H1 (cell line): ENCODE measurements at regions not wholly inside any gene's neighbourhood (a gene's known extent, or its start where the extent isn't known, plus 50 kb on each side); places are given as distances from the start of the nearest gene placed in this dataset.

Experiments used
- CTCF ChIA-PET: fragments of 300-600 bp; sonication (Branson Sonifier 250); formaldehyde crosslinking; loops from one replicate; lab custom pipeline; 2021; ENCODE audit not compliant: partially characterized antibody; lab: Charles Lee
- POLR2A ChIA-PET: fragments of 300-600 bp; sonication (Branson Sonifier 250); formaldehyde crosslinking; loops from one replicate; lab custom pipeline; 2021; ENCODE audit warnings: inconsistent platforms; ENCODE audit not compliant: partially characterized antibody; lab: Charles Lee
- DNase-seq, 2 experiments: peaks; one replicate each; pipeline versions ENCODE4 v3.0.0 to v3.0.0-alpha.2; 2010 to 2022; ENCODE audit warnings: low spot score in 2 of 2, low read depth in 1 of 2, mixed read lengths in 1 of 2
- FAIRE-seq: peaks from 2 replicates; lab custom pipeline; 2011; peaks lifted over from hg19 to GRCh38; lab: Jason Lieb, UNC
- H2AFZ ChIP-seq: 2 replicates; pipeline ENCODE4 v1.8.1; 2012; ENCODE audit warnings: low read length, inconsistent platforms
- H2AK5ac ChIP-seq: 2 replicates; pipeline ENCODE4 v1.6.1; 2013; ENCODE audit warnings: low read depth, low read length
- H2BK120ac ChIP-seq: replicated peaks from 2 replicates; pipeline ENCODE3; 2013; ENCODE audit warnings: low read depth, low read length, inconsistent platforms
- H2BK12ac ChIP-seq: 2 replicates; pipeline ENCODE4 v1.6.1; 2013; ENCODE audit warnings: low read depth, low read length
- H2BK15ac ChIP-seq: 2 replicates; pipeline ENCODE4 v1.6.1; 2013; ENCODE audit warnings: low read length
- H2BK20ac ChIP-seq: 2 replicates; pipeline ENCODE4 v1.6.1; 2013; ENCODE audit warnings: low read length
- H2BK5ac ChIP-seq: 2 replicates; pipeline ENCODE4 v1.6.1; 2013; ENCODE audit warnings: low read depth, low read length
- H3K14ac ChIP-seq: 2 replicates; pipeline ENCODE4 v1.6.1; 2013; ENCODE audit warnings: inconsistent platforms; ENCODE audit not compliant: insufficient read length
- H3K18ac ChIP-seq: 2 replicates; pipeline ENCODE4 v1.6.1; 2013; ENCODE audit warnings: low read length; ENCODE audit errors: extremely low read depth
- H3K23ac ChIP-seq: 2 replicates; pipeline ENCODE4 v1.6.1; 2013; ENCODE audit warnings: inconsistent platforms; ENCODE audit not compliant: insufficient read length
- H3K23me2 ChIP-seq: 2 replicates; pipeline ENCODE4 v1.6.1; 2013; ENCODE audit warnings: low read depth, low read length
- H3K27ac ChIP-seq: 2 replicates; pipeline ENCODE4 v1.6.1; 2011; ENCODE audit warnings: low read depth, low read length, inconsistent platforms
- H3K27me3 ChIP-seq, 4 experiments: replicated peaks in 1 of 4; 1 replicate in 1 of 4; 2 replicates in 3 of 4; pipeline versions ENCODE4 v1.6.1 to v1.8.1; 2011 to 2013; ENCODE audit warnings: low read length in 3 of 4, mild to moderate bottlenecking in 3 of 4, inconsistent platforms in 2 of 4, mixed read lengths in 2 of 4, moderate library complexity in 1 of 4; ENCODE audit not compliant: control insufficient read depth in 3 of 4, insufficient read depth in 3 of 4; ENCODE audit errors: extremely low read depth in 1 of 4
- H3K36me3 ChIP-seq, 4 experiments: 2 replicates each; pipeline versions ENCODE4 v1.6.1 to v1.8.1; 2011 to 2013; ENCODE audit warnings: mild to moderate bottlenecking in 4 of 4, low read length in 3 of 4, moderate library complexity in 2 of 4, control low read depth in 1 of 4, inconsistent platforms in 1 of 4; ENCODE audit not compliant: insufficient read depth in 4 of 4, control insufficient read depth in 2 of 4
- H3K4ac ChIP-seq: replicated peaks from 2 replicates; pipeline ENCODE3; 2013; ENCODE audit warnings: low read length, low read depth, mixed read lengths, inconsistent platforms; ENCODE audit not compliant: insufficient read length
- H3K4me1 ChIP-seq, 4 experiments: replicated peaks in 1 of 4; 1 replicate in 1 of 4; 2 replicates in 3 of 4; pipeline versions ENCODE4 v1.6.1 to v1.8.1; 2011 to 2013; ENCODE audit warnings: low read length in 3 of 4, inconsistent platforms in 2 of 4, mixed read lengths in 1 of 4; ENCODE audit not compliant: insufficient read depth in 4 of 4, control insufficient read depth in 3 of 4
- H3K4me2 ChIP-seq, 2 experiments: 2 replicates each; pipeline versions ENCODE4 v1.6.1 to v1.8.1; 2011 to 2013; ENCODE audit warnings: low read depth in 2 of 2, low read length in 2 of 2, control low read depth in 1 of 2, inconsistent platforms in 1 of 2, mild to moderate bottlenecking in 1 of 2; ENCODE audit not compliant: insufficient read depth in 1 of 2
- H3K4me3 ChIP-seq, 4 experiments: fragments of 200-600, 300-600 bp in 1 of 4; sonication (generic), shearing (Covaris generic), sonication (Bioruptor Twin) in 1 of 4; 2 replicates each; pipeline versions ENCODE4 v1.5.1 to v1.8.1; 2011 to 2016; ENCODE audit warnings: low read length in 4 of 4, low read depth in 3 of 4, control low read depth in 2 of 4, inconsistent platforms in 2 of 4, mild to moderate bottlenecking in 2 of 4, mixed read lengths in 1 of 4, moderate library complexity in 1 of 4; ENCODE audit not compliant: insufficient read depth in 2 of 4; ENCODE audit errors: extremely low read depth in 1 of 4
- H3K56ac ChIP-seq: replicated peaks from 2 replicates; pipeline ENCODE3; 2013; ENCODE audit warnings: low read depth, mild to moderate bottlenecking, mixed read lengths, low read length, inconsistent platforms; ENCODE audit not compliant: insufficient read length
- H3K79me1 ChIP-seq: 2 replicates; pipeline ENCODE4 v1.6.1; 2013; ENCODE audit warnings: low read depth, low read length, control low read depth
- H3K79me2 ChIP-seq, 2 experiments: 2 replicates each; pipeline versions ENCODE4 v1.6.1 to v1.8.1; 2012 to 2013; ENCODE audit warnings: low read length in 2 of 2, mild to moderate bottlenecking in 2 of 2, inconsistent platforms in 1 of 2; ENCODE audit not compliant: insufficient read depth in 2 of 2, control insufficient read depth in 1 of 2
- H3K9ac ChIP-seq, 4 experiments: replicated peaks in 1 of 4; 1 replicate in 1 of 4; 2 replicates in 3 of 4; pipeline versions ENCODE4 v1.6.1 to v1.8.1; 2011 to 2013; ENCODE audit warnings: low read depth in 3 of 4, low read length in 3 of 4, control low read depth in 2 of 4, mild to moderate bottlenecking in 2 of 4, moderate library complexity in 2 of 4, inconsistent platforms in 1 of 4; ENCODE audit errors: extremely low read depth in 1 of 4
- H3K9me3 ChIP-seq, 2 experiments: 2 replicates each; pipeline versions ENCODE4 v1.6.1 to v1.8.1; 2012 to 2013; ENCODE audit warnings: mild to moderate bottlenecking in 2 of 2, moderate library complexity in 2 of 2, control low read depth in 1 of 2, inconsistent platforms in 1 of 2, low read depth in 1 of 2, low read length in 1 of 2, mixed read lengths in 1 of 2; ENCODE audit not compliant: insufficient read depth in 2 of 2
- H4K20me1 ChIP-seq, 2 experiments: replicated peaks in 1 of 2; 2 replicates each; pipeline versions ENCODE3 to v1.8.1; 2011 to 2013; ENCODE audit warnings: inconsistent platforms in 2 of 2, low read length in 2 of 2, mild to moderate bottlenecking in 1 of 2; ENCODE audit not compliant: insufficient read depth in 2 of 2, control insufficient read depth in 1 of 2
- H4K5ac ChIP-seq: 2 replicates; pipeline ENCODE4 v1.6.1; 2013; ENCODE audit warnings: low read length, low read depth, mixed read lengths, inconsistent platforms; ENCODE audit not compliant: insufficient read length
- H4K8ac ChIP-seq: 2 replicates; pipeline ENCODE4 v1.8.0; 2013; ENCODE audit warnings: mild to moderate bottlenecking, moderate library complexity, low read length, inconsistent platforms; ENCODE audit not compliant: insufficient read depth; ENCODE audit errors: extremely low read depth
- H4K91ac ChIP-seq: replicated peaks from 2 replicates; pipeline ENCODE3; 2013; ENCODE audit warnings: low read length, mixed read lengths, inconsistent platforms; ENCODE audit not compliant: insufficient read length
- CBX8 ChIP-seq: fragments of 300-800, 300-1000 bp; sonication (generic); IDR thresholded peaks from 2 replicates; pipeline ENCODE4 v1.7.1; 2016; ENCODE audit warnings: low read depth, low read length, borderline replicate concordance
- CTCF ChIP-seq, 3 experiments: IDR thresholded peaks; 1 replicate in 2 of 3; 2 replicates in 1 of 3; pipeline versions ENCODE4 v1.5.1 to v1.6.1; 2011; ENCODE audit warnings: low read length in 3 of 3, mild to moderate bottlenecking in 3 of 3, inconsistent platforms in 2 of 3, low read depth in 1 of 3, moderate library complexity in 1 of 3; ENCODE audit not compliant: insufficient read depth in 1 of 3; ENCODE audit errors: control extremely low read depth in 1 of 3
- RAD21 ChIP-seq, 2 experiments: IDR thresholded peaks in 1 of 2; conservative IDR thresholded peaks in 1 of 2; 2 replicates each; pipeline ENCODE4 v1.6.1; 2011; ENCODE audit warnings: low read depth in 2 of 2, low read length in 2 of 2, improper control_type of control experiment in 1 of 2, inconsistent platforms in 1 of 2, mild to moderate bottlenecking in 1 of 2, moderate library complexity in 1 of 2
- WGBS, 2 experiments: shearing (Covaris generic) in 1 of 2; methylation state at CpG; one replicate each; pipeline versions ENCODE4 v1.1.6 to v1.1.7; 2013 to 2015; ENCODE audit warnings: low lambda C conversion rate in 2 of 2, mixed read lengths in 2 of 2, inconsistent platforms in 1 of 2, low coverage in 1 of 2, missing lambda C conversion rate in 1 of 2; ENCODE audit not compliant: insufficient replicate concordance in 2 of 2, insufficient coverage in 1 of 2, insufficient read length in 1 of 2; ENCODE audit errors: extremely low coverage in 1 of 2, missing lambda C conversion rate in 1 of 2; 5-methylcytosine and 5-hydroxymethylcytosine counted together

DNA sequence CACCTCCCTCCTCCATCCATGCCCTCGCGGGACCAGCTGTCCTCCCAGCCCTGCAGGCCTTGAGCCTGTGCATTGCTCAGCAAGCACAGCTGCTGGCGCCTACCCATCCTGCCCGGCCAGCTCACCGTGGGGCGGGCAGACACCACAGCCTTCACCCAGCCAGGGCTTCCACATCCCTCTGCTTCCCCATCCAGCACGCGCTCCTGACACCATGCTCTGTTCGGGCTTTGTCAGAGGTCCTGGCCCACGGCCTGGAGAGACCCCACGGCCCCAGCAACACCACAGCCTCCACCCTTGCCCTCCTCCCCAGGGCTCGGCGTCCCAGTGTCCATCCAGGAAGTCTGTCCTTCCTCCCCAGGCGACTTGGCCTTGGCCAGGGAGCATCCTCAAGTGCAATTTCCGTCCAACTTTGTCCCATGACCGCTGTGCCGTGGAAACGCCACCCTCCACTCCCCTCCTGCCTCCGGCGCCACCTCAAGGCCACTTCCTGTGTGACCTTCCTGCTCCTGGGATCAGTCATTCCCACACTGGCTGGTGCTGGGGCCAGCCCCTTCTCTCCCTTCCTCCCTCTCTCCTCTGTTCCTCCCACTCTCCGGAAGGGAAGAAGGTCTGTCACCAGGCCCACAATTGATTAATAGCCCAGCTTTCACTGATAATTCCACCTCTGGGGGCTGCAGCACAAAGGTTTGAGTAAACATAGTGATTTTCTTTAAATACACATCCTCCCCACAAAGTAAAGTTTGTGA is 71.5 kb upstream of the SMNDC1 start:
- Histone ChIP-seq H3K9ac (no peak overlapping the region), H2AFZ (no peak overlapping the region), H4K91ac (no peak overlapping the region), H3K4me3 (no peak overlapping the region), H3K27ac (no peak overlapping the region), H3K23me2 (no peaks in the 10 kb centered on the region), H3K79me2 (no peaks in the 10 kb centered on the region), H4K8ac (peak overlapping the region; percentile 41; the same call in 1 of the 2 replicates), H3K79me1 (no peaks in the 10 kb centered on the region), H2BK15ac (no peak overlapping the region), H4K20me1 (no peaks in the 10 kb centered on the region), H2BK12ac (0 out of 2 replicates have a peak overlapping the region, but pooled peaks have one; percentile 60), H3K36me3 (no peaks in the 10 kb centered on the region), H3K14ac (no peak overlapping the region), H3K4me2 (no peak overlapping the region), H2BK120ac (no peak overlapping the region), H2BK20ac (no peak overlapping the region), H2AK5ac (no peak overlapping the region), H3K56ac (no peak overlapping the region), H3K27me3 (no peaks in the 10 kb centered on the region), H4K5ac (no peak overlapping the region), H3K4ac (no peak overlapping the region), H3K23ac (no peak overlapping the region), H3K18ac (no peak overlapping the region; the same call in 1 of the 2 replicates), H3K9me3 (no peaks in the 10 kb centered on the region), H2BK5ac (no peak overlapping the region), H3K4me1 (peaks cover 0 to 3% (median 2%) of the 10 kb centered on the region in 4 experiments; a peak in 3 of 7 replicates)
- 89% methylated on average over 21 of the region's 21 CpGs; no CpG with 5 or more reads in 1 of the 2 experiments for WGBS, 2 experiments
- TF ChIP-seq RAD21 (IDR thresholded peaks at IDR 0.05 in 1 of 2, conservative IDR thresholded peaks at IDR 0.05 in 1 of 2; ENCODE audit: low read depth in 2 of 2, low read length in 2 of 2) = peak in 1 of 2 experiments; percentile 31; a peak in 1 of 4 replicates
- TF ChIP-seq CBX8 = no peak
- peak; percentile 15 to 52 (median 20); a peak in 3 of 4 replicates for TF ChIP-seq CTCF (IDR thresholded peaks at IDR 0.05; ENCODE audit: control extremely low read depth in 1 of 3, insufficient read depth in 1 of 3, low read depth in 1 of 3, low read length in 3 of 3)
- CTCF ChIA-PET = interaction anchor here (0.9 to 4.0 kb wide), 12 partner anchors 15 to 171 kb away, joined by 3 to 19 read pairs (median 4); no protein-coding TSS in a partner anchor
- POLR2A ChIA-PET = interaction anchor here (1.0 kb wide), 1 partner anchor 8 kb away, joined by 3 read pairs; no protein-coding TSS in a partner anchor
- no peak for FAIRE-seq
- DNase-seq = no peak
